Right lobe of liver (tissue), 4 donors: ENCODE measurements at regions not wholly inside any gene's neighbourhood (a gene's known extent, or its start where the extent isn't known, plus 50 kb on each side); places are given as distances from the start of the nearest gene placed in this dataset.
"Not testable (repeated sequence)": the region's sequence is repeated elsewhere in the genome, so short reads cannot be mapped to it uniquely, and the experiment has no call there.

Source experiments
- CTCF ChIP-seq, 4 donors: fragments of 200-600 bp in 3 of 4; fragments of 450-650 bp in 1 of 4; IDR thresholded peaks; one replicate each; pipeline versions ENCODE4 v1.5.1 to v1.8.0; 2016 to 2022; ENCODE audit warnings: antibody characterized with exemption in 4 of 4, mild to moderate bottlenecking in 2 of 4
- POLR2A ChIP-seq: fragments of 450-650 bp; IDR thresholded peaks from one replicate; pipeline ENCODE4 v1.6.1; 2017; ENCODE audit warnings: antibody characterized with exemption, mild to moderate bottlenecking
- donor health status: DM: no; HTN: no; CAD: no.
- donor health status: DM: no; HTN: no; CAD: no.
- donor health status: DM: no; HTN: yes; CAD: no.

GRCh38 chr6:65971252-65971651 lies 264.2 kb upstream of the EYS start:
- not testable (repeated sequence) for TF ChIP-seq POLR2A; CTCF (IDR thresholded peaks at IDR 0.05)
